NCI-H510A treated with DMSO at 0.1 percent for 48 hours (cell line): ENCODE measurements at regions not wholly inside any gene's neighbourhood (a gene's known extent, or its start where the extent isn't known, plus 50 kb on each side); places are given as distances from the start of the nearest gene placed in this dataset.
"Not testable (repeated sequence)": the region's sequence is repeated elsewhere in the genome, so short reads cannot be mapped to it uniquely, and the experiment has no call there.

ENCODE experiments used
- DNase-seq: peaks from one replicate; lab custom pipeline; 2025; lab: John Stamatoyannopoulos, UW

DNA sequence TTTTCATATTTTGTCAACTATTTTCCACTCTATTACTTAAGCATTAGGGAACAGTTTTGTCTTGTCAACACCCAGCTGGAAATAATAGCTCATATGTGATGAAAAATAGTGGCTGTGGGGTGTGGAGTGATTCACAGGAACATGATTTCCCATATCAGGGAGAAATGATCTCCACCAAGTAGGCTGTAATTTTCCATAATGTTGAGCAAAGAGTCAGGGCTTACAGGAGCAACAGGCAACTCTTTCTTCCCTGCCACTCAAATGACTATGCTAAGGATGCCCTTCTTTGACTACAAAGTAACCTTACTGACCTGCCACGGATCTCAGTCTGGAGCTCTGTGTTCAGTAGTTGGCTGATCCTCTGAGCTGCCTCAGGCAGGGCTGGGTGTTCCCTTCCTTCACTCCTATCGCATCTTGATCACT lies 90.0 kb upstream of the GATB start:
- no peak for DNase-seq

DNA sequence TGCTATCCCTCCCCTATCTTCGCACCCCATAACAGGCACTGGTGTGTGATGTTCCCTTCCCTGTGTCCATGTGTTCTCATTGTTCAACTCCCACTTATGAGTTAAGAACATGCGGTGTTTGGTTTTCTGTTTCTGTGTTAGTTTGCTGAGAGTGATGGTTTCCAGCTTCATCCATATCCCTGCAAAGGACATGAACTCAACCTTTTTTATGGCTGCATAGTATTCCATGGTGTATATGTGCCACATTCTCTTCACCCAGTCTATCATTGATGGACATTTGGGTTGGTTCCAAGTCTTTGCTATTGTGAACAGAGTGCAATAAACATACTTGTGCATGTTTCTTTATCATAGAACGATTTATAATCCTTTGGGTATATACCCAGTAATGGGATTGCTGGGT lies 84.7 kb upstream of the GATB start:
- DNase-seq: not testable (repeated sequence)

DNA sequence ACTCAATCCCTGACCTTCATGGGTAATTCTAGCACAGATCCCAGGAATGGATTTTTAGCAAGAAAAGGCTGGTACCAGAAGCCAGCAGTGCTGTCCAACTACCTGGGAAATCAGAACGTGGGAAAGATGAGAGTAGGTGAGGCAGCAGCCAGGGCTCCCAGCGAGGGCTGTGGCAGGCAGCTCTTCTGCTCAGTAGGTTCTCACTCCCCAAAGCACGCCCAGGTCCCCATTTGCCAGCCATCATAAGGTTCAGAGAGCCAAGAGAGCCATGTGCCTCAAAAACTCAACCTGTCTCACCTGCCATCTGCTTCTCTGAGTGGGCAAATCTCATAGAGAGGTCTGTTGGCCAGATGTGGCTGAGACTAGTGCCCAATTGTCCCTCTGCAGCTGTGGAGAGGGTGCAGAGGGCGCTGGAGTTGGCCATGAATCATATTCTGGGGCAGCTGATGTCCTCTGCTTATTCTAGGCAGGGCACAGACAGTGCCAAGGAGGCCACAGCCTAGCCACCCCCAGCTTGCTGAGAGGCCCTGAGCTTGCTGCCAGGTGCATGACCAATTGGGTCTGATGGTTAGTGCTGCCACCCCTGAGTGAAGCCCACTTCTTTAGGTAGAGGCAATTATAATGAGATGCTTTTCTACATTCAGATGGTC lies 81.7 kb upstream of the GATB start:
- DNase-seq: no peak

GRCh38 chr4:151841107-151841506 lies 80.3 kb upstream of the GATB start:
- no peak for DNase-seq

DNA sequence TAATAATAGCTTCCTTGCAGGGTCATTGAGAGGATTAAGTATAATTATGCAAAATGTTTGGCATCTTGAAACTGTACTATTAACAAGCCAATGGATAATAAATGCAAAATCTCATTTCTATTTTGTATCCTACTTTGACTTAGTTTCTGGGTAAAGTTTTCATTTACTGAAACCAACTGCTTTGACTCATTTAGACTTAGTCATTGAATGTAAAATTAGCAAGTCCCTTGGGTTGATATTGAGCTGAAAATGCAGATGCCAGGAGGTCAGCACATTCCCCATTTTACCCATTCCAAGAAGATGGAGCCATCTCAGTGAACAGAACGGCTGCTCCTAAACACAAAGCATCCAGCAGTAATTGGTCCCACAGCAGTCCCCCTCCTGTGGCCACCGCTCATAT lies 74.7 kb upstream of the GATB start:
- no peak for DNase-seq

DNA sequence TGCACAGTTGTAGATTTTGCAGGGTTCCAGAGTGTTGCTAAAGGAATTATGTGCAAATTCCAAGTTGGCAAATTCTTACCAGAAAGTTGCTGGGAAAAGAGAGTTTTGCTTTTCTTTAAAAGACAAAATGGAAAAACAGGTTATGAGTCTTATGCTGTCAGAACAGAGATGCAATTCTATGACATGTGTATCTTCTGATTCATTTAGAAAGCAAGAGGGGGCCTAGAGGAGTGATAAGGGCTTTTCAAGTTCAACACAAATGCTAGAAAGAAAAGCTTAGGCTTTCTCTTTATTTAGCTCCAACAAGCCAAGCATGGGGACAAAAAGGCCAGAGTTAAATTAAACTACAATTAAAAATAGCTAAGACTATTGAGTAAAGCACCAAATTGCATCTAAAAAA lies 72.4 kb upstream of the GATB start:
- no peak for DNase-seq

DNA sequence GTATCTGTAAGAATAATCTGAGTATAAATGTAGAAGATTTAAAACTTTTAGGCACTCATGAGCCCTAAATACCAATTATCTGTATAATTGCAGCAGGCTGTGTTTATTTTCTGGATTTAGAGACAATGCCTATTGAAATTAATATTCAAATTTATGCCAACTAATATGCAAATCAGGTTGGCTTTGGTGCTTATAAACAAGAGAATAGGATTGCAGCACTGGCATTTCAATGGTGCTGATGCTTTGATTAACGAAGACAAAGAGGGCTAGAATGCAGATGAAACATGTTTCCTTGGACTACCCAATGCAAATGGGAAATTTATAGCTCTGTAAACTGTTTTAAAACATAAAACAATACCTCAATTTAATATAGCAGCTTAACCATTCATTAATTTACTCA lies 70.7 kb upstream of the GATB start:
- no peak for DNase-seq

- no peak for DNase-seq
These were observed 69.4 kb upstream of the GATB start for GRCh38 chr4:151830168-151830567.

GRCh38 chr4:151829309-151829708 lies 68.5 kb upstream of the GATB start:
- no peak for DNase-seq

GRCh38 chr4:151824656-151825055 lies 63.8 kb upstream of the GATB start:
- DNase-seq: no peak

DNA sequence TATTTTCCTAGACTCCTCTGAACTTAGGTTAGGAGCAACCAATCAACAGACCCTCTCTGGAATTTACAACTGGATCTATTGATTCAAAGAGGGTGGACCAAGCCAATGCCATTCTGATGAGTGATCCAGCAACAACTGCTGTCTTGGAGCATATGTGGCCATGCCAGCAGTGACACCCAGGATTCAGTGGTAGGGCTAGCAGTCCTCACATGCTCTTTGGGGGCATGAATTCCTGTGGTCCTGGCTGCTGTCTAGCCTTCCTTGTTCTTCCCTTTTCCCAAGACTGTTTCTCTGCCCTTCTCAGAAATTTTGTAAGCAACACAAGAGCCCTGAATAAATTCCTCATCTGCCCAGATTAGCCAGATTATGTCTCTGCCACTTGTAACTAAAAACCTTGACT lies 61.5 kb upstream of the GATB start:
- DNase-seq: no peak

- DNase-seq: no peak
These were observed 59.2 kb upstream of the GATB start for GRCh38 chr4:151820004-151820403.

GRCh38 chr4:151811403-151811802 lies 50.6 kb upstream of the GATB start:
- no peak for DNase-seq
